ENCODE measurements at regions not wholly inside any gene's neighbourhood (a gene's known extent, or its start where the extent isn't known, plus 50 kb on each side); places are given as distances from the start of the nearest gene placed in this dataset.

DNA sequence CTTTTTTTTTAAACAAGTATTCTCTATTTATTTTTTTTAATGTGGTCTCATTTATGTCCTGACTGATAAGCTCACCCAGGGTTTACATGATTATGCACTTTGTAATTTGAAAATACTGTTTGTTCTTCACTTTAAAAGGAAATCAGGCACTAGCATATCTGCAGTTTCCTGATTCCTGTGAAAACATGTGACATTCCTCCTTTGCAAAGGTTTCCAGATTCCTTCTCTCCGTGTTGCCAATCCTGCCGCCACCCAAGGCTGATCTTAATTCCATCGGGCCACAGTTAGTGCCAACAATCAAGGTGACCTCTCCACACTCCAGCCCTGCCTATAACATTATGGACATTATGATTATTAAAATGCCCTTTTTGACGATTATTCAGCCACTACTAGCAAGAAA lies 225.4 kb downstream of the PCDH7 start:
- Mint-ChIP-seq H3K4me3 (ENCODE audit: low read depth, unreplicated experiment) (no peak overlapping the region), H3K27ac (ENCODE audit: unreplicated experiment) (no peak overlapping the region), H3K27me3 (ENCODE audit: unreplicated experiment) (no peaks in the 10 kb centered on the region), H3K4me1 (ENCODE audit: low read depth, unreplicated experiment) (peaks cover 37% of the 10 kb centered on the region), H3K9me3 (ENCODE audit: low read depth, unreplicated experiment) (no peaks in the 10 kb centered on the region), H3K36me3 (ENCODE audit: insufficient read depth, unreplicated experiment) (no peaks in the 10 kb centered on the region)
- TF ChIP-seq, protein P1, sequence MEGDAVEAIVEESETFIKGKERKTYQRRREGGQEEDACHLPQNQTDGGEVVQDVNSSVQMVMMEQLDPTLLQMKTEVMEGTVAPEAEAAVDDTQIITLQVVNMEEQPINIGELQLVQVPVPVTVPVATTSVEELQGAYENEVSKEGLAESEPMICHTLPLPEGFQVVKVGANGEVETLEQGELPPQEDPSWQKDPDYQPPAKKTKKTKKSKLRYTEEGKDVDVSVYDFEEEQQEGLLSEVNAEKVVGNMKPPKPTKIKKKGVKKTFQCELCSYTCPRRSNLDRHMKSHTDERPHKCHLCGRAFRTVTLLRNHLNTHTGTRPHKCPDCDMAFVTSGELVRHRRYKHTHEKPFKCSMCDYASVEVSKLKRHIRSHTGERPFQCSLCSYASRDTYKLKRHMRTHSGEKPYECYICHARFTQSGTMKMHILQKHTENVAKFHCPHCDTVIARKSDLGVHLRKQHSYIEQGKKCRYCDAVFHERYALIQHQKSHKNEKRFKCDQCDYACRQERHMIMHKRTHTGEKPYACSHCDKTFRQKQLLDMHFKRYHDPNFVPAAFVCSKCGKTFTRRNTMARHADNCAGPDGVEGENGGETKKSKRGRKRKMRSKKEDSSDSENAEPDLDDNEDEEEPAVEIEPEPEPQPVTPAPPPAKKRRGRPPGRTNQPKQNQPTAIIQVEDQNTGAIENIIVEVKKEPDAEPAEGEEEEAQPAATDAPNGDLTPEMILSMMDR (IDR thresholded peaks at IDR 0.05; ENCODE audit: unreplicated experiment): no peak
- intact Hi-C loops (cut with micrococcal nuclease; ENCODE audit: unreplicated experiment): loop anchor here (5.0 kb wide), 1 partner anchor 43 kb away; no protein-coding TSS in a partner anchor
- peak; percentile 17 for DNase-seq
- CTCF ChIA-PET: no interaction called here
- no TSS peak for BruUV-seq (replicated peaks)

DNA sequence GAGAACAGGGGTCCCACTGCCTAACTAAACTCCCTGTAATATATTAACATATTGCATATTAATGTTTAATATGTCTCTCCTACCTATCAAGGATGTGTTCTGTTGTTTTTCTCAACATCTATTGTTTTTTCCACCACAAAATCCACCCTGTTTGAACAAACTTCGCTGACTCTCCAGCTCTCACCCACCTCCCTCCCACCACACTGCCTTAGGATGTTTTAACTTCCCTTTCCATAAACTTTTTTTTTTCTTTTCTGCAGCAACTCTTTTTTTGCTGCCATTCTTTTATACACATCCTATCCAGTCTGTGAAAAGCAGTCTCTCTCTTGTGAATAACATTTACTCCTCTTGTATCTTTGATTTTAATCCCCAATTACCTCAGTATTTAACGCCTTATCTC lies 226.1 kb downstream of the PCDH7 start:
- BruUV-seq (replicated peaks): no TSS peak
- TF ChIP-seq, protein P1 (IDR thresholded peaks at IDR 0.05; ENCODE audit: unreplicated experiment): no peak
- Mint-ChIP-seq H3K4me1 (ENCODE audit: low read depth, unreplicated experiment) (peaks cover 44% of the 10 kb centered on the region), H3K9me3 (ENCODE audit: low read depth, unreplicated experiment) (no peaks in the 10 kb centered on the region), H3K4me3 (ENCODE audit: low read depth, unreplicated experiment) (no peak overlapping the region), H3K27ac (ENCODE audit: unreplicated experiment) (no peak overlapping the region), H3K36me3 (ENCODE audit: insufficient read depth, unreplicated experiment) (no peaks in the 10 kb centered on the region), H3K27me3 (ENCODE audit: unreplicated experiment) (no peaks in the 10 kb centered on the region)
- intact Hi-C loops (cut with micrococcal nuclease; ENCODE audit: unreplicated experiment): loop anchor here (5.0 kb wide), 1 partner anchor 44 kb away; no protein-coding TSS in a partner anchor
- CTCF ChIA-PET: no interaction called here
- DNase-seq: no peak

DNA sequence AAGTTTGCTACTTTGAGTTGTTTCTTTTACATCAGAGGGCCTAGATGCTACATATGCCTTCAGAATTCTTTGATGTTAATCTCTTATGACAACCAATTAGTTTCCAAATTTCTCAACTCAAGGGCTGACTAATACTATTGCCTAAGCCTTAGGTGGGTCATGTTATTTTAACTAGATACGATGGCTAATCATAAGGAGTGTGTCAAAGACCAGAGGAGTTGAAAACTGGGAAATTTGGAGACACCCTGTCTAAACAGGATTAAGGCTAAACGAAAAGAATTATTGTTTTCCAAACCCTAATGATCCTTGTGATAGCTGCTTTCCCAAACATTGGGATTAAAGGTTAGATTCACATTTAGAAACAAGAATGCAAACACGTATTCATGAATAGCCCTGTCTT lies 228.5 kb downstream of the PCDH7 start:
- intact Hi-C loops (cut with micrococcal nuclease; ENCODE audit: unreplicated experiment): loop anchor here (5.0 kb wide), 1 partner anchor 46 kb away; no protein-coding TSS in a partner anchor
- Mint-ChIP-seq H3K9me3 (ENCODE audit: low read depth, unreplicated experiment) (no peaks in the 10 kb centered on the region), H3K27me3 (ENCODE audit: unreplicated experiment) (no peaks in the 10 kb centered on the region), H3K27ac (ENCODE audit: unreplicated experiment) (no peak overlapping the region), H3K36me3 (ENCODE audit: insufficient read depth, unreplicated experiment) (no peaks in the 10 kb centered on the region), H3K4me3 (ENCODE audit: low read depth, unreplicated experiment) (no peak overlapping the region), H3K4me1 (ENCODE audit: low read depth, unreplicated experiment) (peaks cover 49% of the 10 kb centered on the region)
- BruUV-seq (replicated peaks): no TSS peak
- no peak for DNase-seq
- TF ChIP-seq, protein P1 (IDR thresholded peaks at IDR 0.05; ENCODE audit: unreplicated experiment): no peak
- CTCF ChIA-PET: no interaction called here

DNA sequence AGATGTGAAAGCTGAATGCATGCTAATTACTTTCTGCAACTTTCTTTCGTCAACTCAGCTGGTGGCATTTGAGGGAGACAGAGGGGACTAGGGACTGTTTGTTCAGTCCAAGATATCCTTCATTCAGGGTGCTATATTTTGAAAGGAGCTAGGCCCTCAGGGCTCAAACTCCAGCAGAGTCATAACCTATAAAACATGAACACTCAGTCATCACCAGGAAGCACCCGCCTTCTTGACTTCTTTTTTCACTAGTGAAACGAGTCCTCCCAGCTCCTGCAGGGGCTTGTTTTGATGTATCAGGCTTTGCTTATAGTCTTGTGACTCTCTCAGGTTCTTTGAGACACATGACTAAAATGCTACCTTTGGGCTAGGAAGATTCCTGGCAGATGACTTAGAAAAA lies 230.6 kb downstream of the PCDH7 start:
- CTCF ChIA-PET: interaction anchor here (0.5 kb wide), 1 partner anchor 213 kb away, joined by 4 read pairs; no protein-coding TSS in a partner anchor
- peaks cover 42% of the 10 kb centered on the region for H3K4me1 Mint-ChIP-seq (ENCODE audit: low read depth, unreplicated experiment)
- BruUV-seq (replicated peaks): no TSS peak
- DNase-seq: peak; percentile 3
- no peak overlapping the region for H3K4me3 Mint-ChIP-seq (ENCODE audit: low read depth, unreplicated experiment)
- no peaks in the 10 kb centered on the region for H3K27me3 Mint-ChIP-seq (ENCODE audit: unreplicated experiment)
- H3K27ac Mint-ChIP-seq (ENCODE audit: unreplicated experiment): no peak overlapping the region
- H3K36me3 Mint-ChIP-seq (ENCODE audit: insufficient read depth, unreplicated experiment): no peaks in the 10 kb centered on the region
- TF ChIP-seq, protein P1 (IDR thresholded peaks at IDR 0.05; ENCODE audit: unreplicated experiment): no peak
- H3K9me3 Mint-ChIP-seq (ENCODE audit: low read depth, unreplicated experiment): no peaks in the 10 kb centered on the region
- intact Hi-C loops (cut with micrococcal nuclease; ENCODE audit: unreplicated experiment): loop anchor here (10.0 kb wide), 1 partner anchor 134 kb away; no protein-coding TSS in a partner anchor

All from Calu3 (cell line).